Loucy (cell line): ENCODE measurements at regions not wholly inside any gene's neighbourhood (a gene's known extent, or its start where the extent isn't known, plus 50 kb on each side); places are given as distances from the start of the nearest gene placed in this dataset.

ENCODE experiments used
- EZH2phosphoT487 ChIP-seq: fragments of 200-600 bp; IDR thresholded peaks from 2 replicates; pipeline ENCODE4 v1.6.1; 2018; ENCODE audit warnings: antibody characterized with exemption, mild to moderate bottlenecking, moderate library complexity, borderline replicate concordance
- TF ChIP-seq, protein P1 (sequence below): fragments of 200-600 bp; sonication (generic); conservative IDR thresholded peaks from 2 replicates; pipeline ENCODE4 v1.5.1; 2014; ENCODE audit warnings: mild to moderate bottlenecking, antibody characterized with exemption, low read length

DNA sequence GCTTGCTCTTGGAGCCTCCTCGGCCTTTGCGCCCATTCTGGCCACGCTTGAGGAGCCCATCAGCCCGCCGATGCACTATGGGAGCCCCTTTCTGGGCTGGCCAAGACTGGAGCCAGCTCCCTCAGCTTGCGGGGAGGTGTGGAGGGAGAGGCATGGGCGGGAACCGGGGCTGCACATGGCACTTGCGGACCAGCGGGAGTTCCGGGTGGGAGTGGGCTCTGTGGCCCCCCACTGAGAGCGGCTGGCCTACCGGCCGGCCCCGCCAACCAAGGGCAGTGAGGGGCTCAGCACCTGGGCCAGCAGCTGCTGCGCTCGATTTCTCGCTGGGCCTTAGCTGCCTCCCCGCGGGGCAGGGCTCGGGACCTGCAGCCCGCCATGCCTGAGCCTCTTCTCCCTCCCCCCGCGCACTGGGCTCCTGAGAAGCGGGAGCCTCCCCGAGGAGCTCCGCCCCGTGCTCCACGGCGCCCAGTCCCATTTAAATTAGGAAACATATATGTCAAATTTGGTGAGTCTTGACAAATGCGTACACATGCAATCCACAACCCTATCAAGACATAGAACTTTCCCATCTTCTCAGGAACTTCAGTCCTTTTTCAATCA, 97.6 kb upstream of the CNTN3 start:
- TF ChIP-seq, protein P1, sequence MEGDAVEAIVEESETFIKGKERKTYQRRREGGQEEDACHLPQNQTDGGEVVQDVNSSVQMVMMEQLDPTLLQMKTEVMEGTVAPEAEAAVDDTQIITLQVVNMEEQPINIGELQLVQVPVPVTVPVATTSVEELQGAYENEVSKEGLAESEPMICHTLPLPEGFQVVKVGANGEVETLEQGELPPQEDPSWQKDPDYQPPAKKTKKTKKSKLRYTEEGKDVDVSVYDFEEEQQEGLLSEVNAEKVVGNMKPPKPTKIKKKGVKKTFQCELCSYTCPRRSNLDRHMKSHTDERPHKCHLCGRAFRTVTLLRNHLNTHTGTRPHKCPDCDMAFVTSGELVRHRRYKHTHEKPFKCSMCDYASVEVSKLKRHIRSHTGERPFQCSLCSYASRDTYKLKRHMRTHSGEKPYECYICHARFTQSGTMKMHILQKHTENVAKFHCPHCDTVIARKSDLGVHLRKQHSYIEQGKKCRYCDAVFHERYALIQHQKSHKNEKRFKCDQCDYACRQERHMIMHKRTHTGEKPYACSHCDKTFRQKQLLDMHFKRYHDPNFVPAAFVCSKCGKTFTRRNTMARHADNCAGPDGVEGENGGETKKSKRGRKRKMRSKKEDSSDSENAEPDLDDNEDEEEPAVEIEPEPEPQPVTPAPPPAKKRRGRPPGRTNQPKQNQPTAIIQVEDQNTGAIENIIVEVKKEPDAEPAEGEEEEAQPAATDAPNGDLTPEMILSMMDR: no peak
- no peak for TF ChIP-seq EZH2phosphoT487
